ENCODE measurements at regions not wholly inside any gene's neighbourhood (a gene's known extent, or its start where the extent isn't known, plus 50 kb on each side); places are given as distances from the start of the nearest gene placed in this dataset.

DNA sequence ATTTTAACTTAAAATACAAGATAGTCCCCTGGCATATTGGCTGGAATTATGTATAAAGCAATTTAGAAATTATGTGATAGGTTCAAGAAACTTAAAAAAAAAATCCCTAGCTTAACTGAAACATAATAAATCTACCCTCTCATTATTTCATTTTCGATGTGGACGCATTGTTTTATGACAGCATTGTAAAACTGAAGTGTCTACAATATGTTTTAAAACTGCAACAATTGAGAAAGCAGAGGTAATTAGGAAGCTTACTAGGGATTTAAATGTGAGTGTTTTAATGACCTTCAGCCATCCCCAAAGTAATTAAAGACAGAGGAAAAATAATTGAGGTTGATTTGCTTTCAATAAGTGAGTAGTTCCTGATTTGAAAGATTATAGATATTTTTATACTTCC, 776.0 kb downstream of the TBC1D32 start:
- TF ChIP-seq EP300 (conservative IDR thresholded peaks at IDR 0.05; ENCODE audit: poor library complexity, severe bottlenecking) (no peak), POLR2AphosphoS5 (IDR thresholded peaks at IDR 0.05) (no peak), EZH2 (IDR thresholded peaks at IDR 0.05; ENCODE audit: borderline replicate concordance, insufficient read depth, low read length, poor library complexity, severe bottlenecking) (no peak), RAD21 (conservative IDR thresholded peaks at IDR 0.05) (no peak), MXI1 (conservative IDR thresholded peaks at IDR 0.05; ENCODE audit: poor library complexity, severe bottlenecking) (no peak), TAF1 (IDR thresholded peaks at IDR 0.05; ENCODE audit: low read depth) (no peak), SMC3 (conservative IDR thresholded peaks at IDR 0.05; ENCODE audit: poor library complexity) (no peak)
- TF ChIP-seq, protein P1, sequence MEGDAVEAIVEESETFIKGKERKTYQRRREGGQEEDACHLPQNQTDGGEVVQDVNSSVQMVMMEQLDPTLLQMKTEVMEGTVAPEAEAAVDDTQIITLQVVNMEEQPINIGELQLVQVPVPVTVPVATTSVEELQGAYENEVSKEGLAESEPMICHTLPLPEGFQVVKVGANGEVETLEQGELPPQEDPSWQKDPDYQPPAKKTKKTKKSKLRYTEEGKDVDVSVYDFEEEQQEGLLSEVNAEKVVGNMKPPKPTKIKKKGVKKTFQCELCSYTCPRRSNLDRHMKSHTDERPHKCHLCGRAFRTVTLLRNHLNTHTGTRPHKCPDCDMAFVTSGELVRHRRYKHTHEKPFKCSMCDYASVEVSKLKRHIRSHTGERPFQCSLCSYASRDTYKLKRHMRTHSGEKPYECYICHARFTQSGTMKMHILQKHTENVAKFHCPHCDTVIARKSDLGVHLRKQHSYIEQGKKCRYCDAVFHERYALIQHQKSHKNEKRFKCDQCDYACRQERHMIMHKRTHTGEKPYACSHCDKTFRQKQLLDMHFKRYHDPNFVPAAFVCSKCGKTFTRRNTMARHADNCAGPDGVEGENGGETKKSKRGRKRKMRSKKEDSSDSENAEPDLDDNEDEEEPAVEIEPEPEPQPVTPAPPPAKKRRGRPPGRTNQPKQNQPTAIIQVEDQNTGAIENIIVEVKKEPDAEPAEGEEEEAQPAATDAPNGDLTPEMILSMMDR (IDR thresholded peaks at IDR 0.05; ENCODE audit: poor library complexity, severe bottlenecking), result no peak
- TF ChIP-seq, protein P2, sequence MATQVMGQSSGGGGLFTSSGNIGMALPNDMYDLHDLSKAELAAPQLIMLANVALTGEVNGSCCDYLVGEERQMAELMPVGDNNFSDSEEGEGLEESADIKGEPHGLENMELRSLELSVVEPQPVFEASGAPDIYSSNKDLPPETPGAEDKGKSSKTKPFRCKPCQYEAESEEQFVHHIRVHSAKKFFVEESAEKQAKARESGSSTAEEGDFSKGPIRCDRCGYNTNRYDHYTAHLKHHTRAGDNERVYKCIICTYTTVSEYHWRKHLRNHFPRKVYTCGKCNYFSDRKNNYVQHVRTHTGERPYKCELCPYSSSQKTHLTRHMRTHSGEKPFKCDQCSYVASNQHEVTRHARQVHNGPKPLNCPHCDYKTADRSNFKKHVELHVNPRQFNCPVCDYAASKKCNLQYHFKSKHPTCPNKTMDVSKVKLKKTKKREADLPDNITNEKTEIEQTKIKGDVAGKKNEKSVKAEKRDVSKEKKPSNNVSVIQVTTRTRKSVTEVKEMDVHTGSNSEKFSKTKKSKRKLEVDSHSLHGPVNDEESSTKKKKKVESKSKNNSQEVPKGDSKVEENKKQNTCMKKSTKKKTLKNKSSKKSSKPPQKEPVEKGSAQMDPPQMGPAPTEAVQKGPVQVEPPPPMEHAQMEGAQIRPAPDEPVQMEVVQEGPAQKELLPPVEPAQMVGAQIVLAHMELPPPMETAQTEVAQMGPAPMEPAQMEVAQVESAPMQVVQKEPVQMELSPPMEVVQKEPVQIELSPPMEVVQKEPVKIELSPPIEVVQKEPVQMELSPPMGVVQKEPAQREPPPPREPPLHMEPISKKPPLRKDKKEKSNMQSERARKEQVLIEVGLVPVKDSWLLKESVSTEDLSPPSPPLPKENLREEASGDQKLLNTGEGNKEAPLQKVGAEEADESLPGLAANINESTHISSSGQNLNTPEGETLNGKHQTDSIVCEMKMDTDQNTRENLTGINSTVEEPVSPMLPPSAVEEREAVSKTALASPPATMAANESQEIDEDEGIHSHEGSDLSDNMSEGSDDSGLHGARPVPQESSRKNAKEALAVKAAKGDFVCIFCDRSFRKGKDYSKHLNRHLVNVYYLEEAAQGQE (IDR thresholded peaks at IDR 0.05; ENCODE audit: borderline replicate concordance), result no peak

All from neural cell (in vitro differentiated cells).